ENCODE measurements at regions not wholly inside any gene's neighbourhood (a gene's known extent, or its start where the extent isn't known, plus 50 kb on each side); places are given as distances from the start of the nearest gene placed in this dataset.
A peak's percentile ranks its signal among the peaks of the same experiment; 100 is the strongest.

DNA sequence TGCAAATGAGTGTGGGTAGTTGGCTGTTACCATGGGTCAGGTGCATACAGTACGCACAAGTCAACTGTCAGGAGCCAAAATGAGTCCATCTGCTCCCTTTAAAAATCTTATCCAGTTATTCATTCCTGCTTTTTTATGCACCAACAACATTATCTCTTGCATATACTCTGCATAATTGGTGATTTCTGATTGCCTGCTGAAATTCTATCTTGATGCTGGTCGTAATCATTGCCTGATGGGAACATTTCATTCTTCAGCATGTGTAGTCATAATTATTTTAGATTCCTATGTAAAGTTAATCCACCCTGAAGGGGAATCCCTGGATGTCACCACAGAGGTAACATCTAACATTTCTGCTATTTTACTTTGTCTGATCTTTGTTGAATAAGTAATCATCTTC lies 102.2 kb upstream of the RND3 start:
- Histone ChIP-seq H3F3A (ENCODE audit: low read depth) (no peaks in the 10 kb centered on the region), H4K20me1 (ENCODE audit: low read depth) (no peaks in the 10 kb centered on the region), H3K27me3 (no peaks in the 10 kb centered on the region), H3K36me3 (no peaks in the 10 kb centered on the region), H3K27ac (no peak overlapping the region), H2AFZ (replicated peaks) (no peak overlapping the region), H3K4me3 (no peak overlapping the region), H3K9me3 (ENCODE audit: low read depth) (no peaks in the 10 kb centered on the region), H3K79me2 (ENCODE audit: low read depth) (no peaks in the 10 kb centered on the region), H3K4me2 (no peak overlapping the region), H3K9ac (no peak overlapping the region), H3K4me1 (peaks cover 7% of the 10 kb centered on the region)
- no peaks in the 10 kb centered on the region for H3K9me3 Mint-ChIP-seq
- H3K36me3 Mint-ChIP-seq, result no peaks in the 10 kb centered on the region
- H3K27me3 Mint-ChIP-seq (ENCODE audit: insufficient read depth, low read depth), result no peaks in the 10 kb centered on the region
- no peak overlapping the region for H3K4me3 Mint-ChIP-seq
- H3K4me1 Mint-ChIP-seq, result peaks cover 11% of the 10 kb centered on the region
- TF ChIP-seq, protein P1, sequence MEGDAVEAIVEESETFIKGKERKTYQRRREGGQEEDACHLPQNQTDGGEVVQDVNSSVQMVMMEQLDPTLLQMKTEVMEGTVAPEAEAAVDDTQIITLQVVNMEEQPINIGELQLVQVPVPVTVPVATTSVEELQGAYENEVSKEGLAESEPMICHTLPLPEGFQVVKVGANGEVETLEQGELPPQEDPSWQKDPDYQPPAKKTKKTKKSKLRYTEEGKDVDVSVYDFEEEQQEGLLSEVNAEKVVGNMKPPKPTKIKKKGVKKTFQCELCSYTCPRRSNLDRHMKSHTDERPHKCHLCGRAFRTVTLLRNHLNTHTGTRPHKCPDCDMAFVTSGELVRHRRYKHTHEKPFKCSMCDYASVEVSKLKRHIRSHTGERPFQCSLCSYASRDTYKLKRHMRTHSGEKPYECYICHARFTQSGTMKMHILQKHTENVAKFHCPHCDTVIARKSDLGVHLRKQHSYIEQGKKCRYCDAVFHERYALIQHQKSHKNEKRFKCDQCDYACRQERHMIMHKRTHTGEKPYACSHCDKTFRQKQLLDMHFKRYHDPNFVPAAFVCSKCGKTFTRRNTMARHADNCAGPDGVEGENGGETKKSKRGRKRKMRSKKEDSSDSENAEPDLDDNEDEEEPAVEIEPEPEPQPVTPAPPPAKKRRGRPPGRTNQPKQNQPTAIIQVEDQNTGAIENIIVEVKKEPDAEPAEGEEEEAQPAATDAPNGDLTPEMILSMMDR (IDR thresholded peaks at IDR 0.05), result no peak
- TF ChIP-seq EZH2 (IDR thresholded peaks at IDR 0.05), result no peak
- no peak for TF ChIP-seq EZH2phosphoT487 (IDR thresholded peaks at IDR 0.05)
- DNase-seq (ENCODE audit: low spot score), result no peak
- no peak overlapping the region for H3K27ac Mint-ChIP-seq

DNA sequence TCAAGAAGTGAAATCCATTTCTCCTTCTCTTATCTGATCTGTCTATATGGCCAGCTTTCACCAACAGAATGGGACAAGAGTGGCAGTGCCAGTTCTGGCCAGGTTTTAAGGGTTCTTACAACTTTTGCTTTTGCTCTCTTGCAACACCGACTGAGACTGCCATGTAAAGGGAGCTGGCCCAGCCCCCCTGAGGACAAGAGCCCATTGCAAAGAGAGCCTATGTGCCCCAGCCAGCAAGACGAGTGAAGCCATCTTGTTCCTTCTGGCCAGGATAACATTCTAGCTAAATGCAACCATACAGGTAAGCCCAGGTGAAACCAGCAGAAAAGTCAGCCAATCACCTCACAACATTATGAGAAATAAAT lies 101.0 kb upstream of the RND3 start:
- TF ChIP-seq, protein P1 (IDR thresholded peaks at IDR 0.05), result no peak
- TF ChIP-seq EZH2 (IDR thresholded peaks at IDR 0.05) (no peak), EZH2phosphoT487 (IDR thresholded peaks at IDR 0.05) (no peak)
- Mint-ChIP-seq H3K4me3 (no peak overlapping the region), H3K27me3 (ENCODE audit: insufficient read depth, low read depth) (peaks cover 2% of the 10 kb centered on the region), H3K27ac (no peak overlapping the region), H3K36me3 (no peaks in the 10 kb centered on the region), H3K4me1 (peaks cover 11% of the 10 kb centered on the region), H3K9me3 (peaks cover under 1% of the 10 kb centered on the region)
- no peaks in the 10 kb centered on the region for H3K9me3 ChIP-seq (ENCODE audit: low read depth)
- no peaks in the 10 kb centered on the region for H3K79me2 ChIP-seq (ENCODE audit: low read depth)
- H3K27me3 ChIP-seq, result no peaks in the 10 kb centered on the region
- no peak overlapping the region for H3K4me2 ChIP-seq
- no peak overlapping the region for H3K4me3 ChIP-seq
- peaks cover 7% of the 10 kb centered on the region for H3K4me1 ChIP-seq
- no peaks in the 10 kb centered on the region for H4K20me1 ChIP-seq (ENCODE audit: low read depth)
- H3K9ac ChIP-seq, result no peak overlapping the region
- no peaks in the 10 kb centered on the region for H3F3A ChIP-seq (ENCODE audit: low read depth)
- no peak overlapping the region for H3K27ac ChIP-seq
- no peaks in the 10 kb centered on the region for H3K36me3 ChIP-seq
- no peak overlapping the region for H2AFZ ChIP-seq (replicated peaks)
- no peak for DNase-seq (ENCODE audit: low spot score)

DNA sequence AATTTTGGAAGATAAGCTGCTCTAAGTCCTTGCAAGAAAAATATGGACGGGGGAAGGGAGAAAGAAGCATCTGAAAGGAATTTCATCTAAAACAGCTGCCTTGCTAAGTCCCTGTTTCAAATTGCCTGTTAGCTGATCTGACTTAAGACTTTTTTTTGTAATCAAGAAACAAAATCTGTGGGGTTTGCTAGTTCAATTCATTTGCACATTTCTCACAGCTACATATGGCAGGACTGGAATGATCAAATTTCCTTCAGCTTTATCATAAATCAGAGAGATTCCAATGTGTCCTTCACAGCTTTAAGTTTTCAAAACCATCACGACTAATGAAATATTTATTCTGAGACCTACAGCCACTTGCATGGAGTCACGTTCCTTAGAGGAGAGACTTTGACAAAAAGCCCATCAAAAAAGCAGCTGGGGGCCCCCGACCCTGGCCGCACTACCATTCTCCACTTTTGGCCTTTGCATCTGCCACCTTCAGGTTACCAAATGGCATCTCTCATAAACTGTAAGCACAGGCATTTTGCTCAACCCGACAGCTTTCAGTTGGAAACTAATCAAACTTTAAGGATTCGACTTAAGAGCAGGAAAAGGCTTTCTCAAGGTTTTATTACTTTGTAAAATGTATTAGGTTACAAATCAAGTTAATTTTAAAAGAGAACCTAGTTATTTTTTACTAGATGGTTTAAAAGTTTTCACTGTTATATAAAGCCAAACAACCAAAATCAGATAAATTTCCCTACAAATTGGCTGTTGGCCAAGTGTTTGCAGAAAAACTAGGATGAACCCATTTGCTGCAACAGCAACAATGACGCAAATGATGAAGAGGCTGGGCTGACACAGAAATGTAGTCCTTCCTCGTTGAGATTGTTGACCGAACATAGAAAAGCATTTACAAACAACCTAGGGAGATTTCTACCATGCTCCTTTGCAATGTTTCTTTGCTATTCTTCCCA lies 100.4 kb upstream of the RND3 start:
- no peak overlapping the region for H3K27ac ChIP-seq
- H3K4me3 Mint-ChIP-seq, result no peak overlapping the region
- H3K9ac ChIP-seq, result no peak overlapping the region

More for the DNA sequence above, 100.4 kb upstream of the RND3 start:
- Mint-ChIP-seq H3K27me3 (ENCODE audit: insufficient read depth, low read depth) (peaks cover 2% of the 10 kb centered on the region), H3K36me3 (no peaks in the 10 kb centered on the region), H3K4me1 (peaks cover 11% of the 10 kb centered on the region), H3K9me3 (peaks cover 5% of the 10 kb centered on the region), H3K27ac (peak overlapping the region; percentile 28)
- Histone ChIP-seq H4K20me1 (ENCODE audit: low read depth) (no peaks in the 10 kb centered on the region), H3K79me2 (ENCODE audit: low read depth) (no peaks in the 10 kb centered on the region), H3K4me2 (no peak overlapping the region), H2AFZ (replicated peaks) (peak overlapping the region; percentile 36), H3K4me1 (peaks cover 7% of the 10 kb centered on the region), H3F3A (ENCODE audit: low read depth) (no peaks in the 10 kb centered on the region), H3K36me3 (no peaks in the 10 kb centered on the region), H3K9me3 (ENCODE audit: low read depth) (no peaks in the 10 kb centered on the region), H3K4me3 (no peak overlapping the region), H3K27me3 (no peaks in the 10 kb centered on the region)
- TF ChIP-seq EZH2phosphoT487 (IDR thresholded peaks at IDR 0.05) (no peak), EZH2 (IDR thresholded peaks at IDR 0.05) (no peak)
- TF ChIP-seq, protein P1 (IDR thresholded peaks at IDR 0.05), result no peak
- DNase-seq (ENCODE audit: low spot score), result no peak
